ENCODE measurements at regions not wholly inside any gene's neighbourhood (a gene's known extent, or its start where the extent isn't known, plus 50 kb on each side); places are given as distances from the start of the nearest gene placed in this dataset.

DNA sequence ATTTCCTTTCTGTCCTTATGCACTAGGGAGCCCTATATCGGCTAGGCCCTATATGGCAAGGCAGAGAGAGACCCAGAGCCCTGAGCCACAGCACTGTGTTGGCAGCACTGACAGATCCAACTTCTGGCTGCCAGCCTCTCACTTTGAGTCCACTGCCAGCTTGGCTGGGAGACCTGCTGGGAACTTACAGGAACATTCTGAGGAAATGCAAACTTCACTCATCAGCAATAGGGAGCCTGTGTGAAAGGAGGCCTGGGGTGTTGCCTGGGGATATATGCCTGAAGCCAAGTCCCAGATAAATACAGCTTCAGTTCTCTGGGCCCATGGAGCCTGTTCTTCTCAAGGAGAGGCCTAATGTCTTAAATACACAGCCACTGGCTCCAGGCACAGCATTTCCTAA lies 78.0 kb downstream of the ADRB2 start:
- TF ChIP-seq ZNF274 (IDR thresholded peaks at IDR 0.05; ENCODE audit: low read depth, low read length) (no peak), YY1 (IDR thresholded peaks at IDR 0.05; ENCODE audit: insufficient read depth, insufficient read length) (no peak), SUZ12 (IDR thresholded peaks at IDR 0.05; ENCODE audit: extremely low read depth, insufficient read depth, insufficient read length) (no peak)

Measured in NT2/D1 (cell line).